DND-41 (cell line): ENCODE measurements at regions not wholly inside any gene's neighbourhood (a gene's known extent, or its start where the extent isn't known, plus 50 kb on each side); places are given as distances from the start of the nearest gene placed in this dataset.
"Not testable (repeated sequence)": the region's sequence is repeated elsewhere in the genome, so short reads cannot be mapped to it uniquely, and the experiment has no call there.

Experiments used
- EZH2 ChIP-seq: IDR thresholded peaks from 3 replicates; pipeline ENCODE4 v1.6.1; 2012; ENCODE audit warnings: borderline replicate concordance, low read depth, mild to moderate bottlenecking, moderate library complexity, low read length, inconsistent platforms; ENCODE audit not compliant: severe bottlenecking
- TF ChIP-seq, protein P1 (sequence below): IDR thresholded peaks from 2 replicates; pipeline ENCODE4 v1.5.1; 2012; ENCODE audit warnings: borderline replicate concordance, low read length, moderate library complexity, mild to moderate bottlenecking; ENCODE audit not compliant: poor library complexity, severe bottlenecking; ENCODE audit errors: extremely low read depth

DNA sequence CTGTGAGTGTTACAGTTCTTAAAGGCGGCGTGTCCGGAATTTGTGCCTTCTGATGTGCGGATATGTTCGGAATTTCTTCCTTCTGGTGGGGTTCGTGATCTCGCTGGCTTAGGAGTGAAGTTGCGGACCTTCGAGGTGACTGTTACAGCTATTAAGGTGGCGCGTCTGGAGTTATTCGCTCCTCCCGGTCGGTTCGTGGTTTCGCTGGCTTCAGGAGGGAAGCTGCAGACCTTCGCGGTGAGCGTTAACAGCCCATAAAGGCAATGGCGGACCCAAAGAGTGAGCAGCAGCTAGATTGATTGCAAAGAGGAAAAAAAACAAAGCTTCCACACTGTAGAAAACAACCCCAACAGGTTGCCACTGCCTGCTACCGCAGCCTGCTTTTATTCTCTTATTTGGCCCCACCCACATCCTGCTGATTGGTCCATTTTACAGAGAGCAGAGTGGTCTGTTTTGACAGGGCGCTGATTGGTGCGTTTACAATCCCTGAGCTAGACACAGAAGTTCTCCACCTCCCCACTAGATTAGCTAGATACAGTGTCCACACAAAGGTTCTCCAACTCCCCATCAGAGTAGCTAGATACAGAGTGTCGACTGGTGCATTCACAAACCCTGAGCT is 95.7 kb upstream of the MYO10 start:
- TF ChIP-seq, protein P1, sequence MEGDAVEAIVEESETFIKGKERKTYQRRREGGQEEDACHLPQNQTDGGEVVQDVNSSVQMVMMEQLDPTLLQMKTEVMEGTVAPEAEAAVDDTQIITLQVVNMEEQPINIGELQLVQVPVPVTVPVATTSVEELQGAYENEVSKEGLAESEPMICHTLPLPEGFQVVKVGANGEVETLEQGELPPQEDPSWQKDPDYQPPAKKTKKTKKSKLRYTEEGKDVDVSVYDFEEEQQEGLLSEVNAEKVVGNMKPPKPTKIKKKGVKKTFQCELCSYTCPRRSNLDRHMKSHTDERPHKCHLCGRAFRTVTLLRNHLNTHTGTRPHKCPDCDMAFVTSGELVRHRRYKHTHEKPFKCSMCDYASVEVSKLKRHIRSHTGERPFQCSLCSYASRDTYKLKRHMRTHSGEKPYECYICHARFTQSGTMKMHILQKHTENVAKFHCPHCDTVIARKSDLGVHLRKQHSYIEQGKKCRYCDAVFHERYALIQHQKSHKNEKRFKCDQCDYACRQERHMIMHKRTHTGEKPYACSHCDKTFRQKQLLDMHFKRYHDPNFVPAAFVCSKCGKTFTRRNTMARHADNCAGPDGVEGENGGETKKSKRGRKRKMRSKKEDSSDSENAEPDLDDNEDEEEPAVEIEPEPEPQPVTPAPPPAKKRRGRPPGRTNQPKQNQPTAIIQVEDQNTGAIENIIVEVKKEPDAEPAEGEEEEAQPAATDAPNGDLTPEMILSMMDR = not testable (repeated sequence)
- TF ChIP-seq EZH2 = not testable (repeated sequence)
